ENCODE measurements at regions not wholly inside any gene's neighbourhood (a gene's known extent, or its start where the extent isn't known, plus 50 kb on each side); places are given as distances from the start of the nearest gene placed in this dataset.

- DNase-seq (ENCODE audit: low read depth), result no peak
Measured at GRCh38 chr2:57575700-57576268, 470.8 kb upstream of the VRK2 start.

GRCh38 chr2:57576983-57577382, 469.6 kb upstream of the VRK2 start:
- DNase-seq (ENCODE audit: low read depth), result no peak

DNA sequence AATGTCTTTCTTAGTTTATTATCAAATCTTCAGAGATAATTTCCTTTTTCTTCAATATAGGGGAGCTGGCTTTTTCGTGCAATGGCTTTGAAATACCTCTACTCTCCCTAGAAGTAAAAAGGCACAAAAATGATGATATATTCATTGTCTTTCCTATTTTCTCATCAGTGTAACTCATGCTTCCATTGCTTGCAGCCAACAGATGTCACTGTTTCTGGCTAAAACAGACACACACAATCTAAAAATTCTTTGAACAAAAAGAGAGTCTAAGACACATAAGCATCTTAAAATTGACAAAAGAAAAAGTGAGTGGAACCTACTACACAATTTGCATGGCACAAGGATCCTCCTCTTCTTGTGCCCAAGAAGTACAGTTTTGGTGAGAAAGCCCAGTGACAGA, 448.7 kb upstream of the VRK2 start:
- no peak for DNase-seq (ENCODE audit: low read depth)

GRCh38 chr2:57598551-57598950, 448.1 kb upstream of the VRK2 start:
- DNase-seq (ENCODE audit: low read depth), result no peak

- no peak for DNase-seq (ENCODE audit: low read depth)
Measured at GRCh38 chr2:57602733-57603132, 443.9 kb upstream of the VRK2 start.

DNA sequence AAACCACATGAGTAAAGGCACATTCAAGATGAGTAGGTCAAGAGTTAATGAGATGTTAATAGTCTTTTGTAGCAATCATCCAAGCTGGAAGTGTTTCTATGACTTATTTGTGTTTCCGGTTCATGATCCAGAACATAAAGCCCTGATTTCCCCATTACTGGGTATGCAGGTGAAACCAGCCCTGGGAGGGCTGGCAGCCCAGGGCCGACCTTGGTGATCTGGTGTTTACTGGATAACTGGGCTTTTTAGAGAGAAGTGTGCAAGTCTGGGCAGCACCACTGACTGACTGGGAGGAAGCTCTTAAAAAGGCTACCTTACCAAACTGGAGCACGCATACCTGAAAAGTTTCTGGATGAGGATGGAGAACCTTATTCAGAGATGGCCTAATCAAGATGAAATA, 431.6 kb upstream of the VRK2 start:
- no peak for DNase-seq (ENCODE audit: low read depth)

GRCh38 chr2:57615855-57616556, 430.6 kb upstream of the VRK2 start:
- no peak for DNase-seq (ENCODE audit: low read depth)

- no peak for DNase-seq (ENCODE audit: low read depth)
Measured at GRCh38 chr2:57617318-57617717, 429.3 kb upstream of the VRK2 start.

GRCh38 chr2:57621122-57621663, 425.4 kb upstream of the VRK2 start:
- peak; percentile 1 for DNase-seq (ENCODE audit: low read depth)

DNA sequence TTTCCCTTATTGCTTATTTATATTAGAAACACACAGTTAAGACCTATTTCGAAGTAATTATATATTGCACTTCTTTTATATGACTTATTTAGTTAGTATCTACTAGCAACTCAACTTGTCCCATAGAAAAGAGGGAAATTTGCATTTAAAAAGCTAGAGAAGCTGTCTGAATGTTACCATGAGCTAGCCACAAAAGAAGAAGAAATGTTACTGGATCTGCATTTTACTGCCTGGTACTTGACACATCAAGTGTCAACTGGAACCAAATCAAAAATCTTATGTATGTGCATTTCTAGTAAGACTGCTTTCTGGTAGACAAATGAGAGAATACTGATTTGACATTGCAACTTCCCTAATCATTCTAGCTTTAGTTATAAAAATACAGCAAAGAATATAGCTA, 424.6 kb upstream of the VRK2 start:
- DNase-seq (ENCODE audit: low read depth), result no peak

DNA sequence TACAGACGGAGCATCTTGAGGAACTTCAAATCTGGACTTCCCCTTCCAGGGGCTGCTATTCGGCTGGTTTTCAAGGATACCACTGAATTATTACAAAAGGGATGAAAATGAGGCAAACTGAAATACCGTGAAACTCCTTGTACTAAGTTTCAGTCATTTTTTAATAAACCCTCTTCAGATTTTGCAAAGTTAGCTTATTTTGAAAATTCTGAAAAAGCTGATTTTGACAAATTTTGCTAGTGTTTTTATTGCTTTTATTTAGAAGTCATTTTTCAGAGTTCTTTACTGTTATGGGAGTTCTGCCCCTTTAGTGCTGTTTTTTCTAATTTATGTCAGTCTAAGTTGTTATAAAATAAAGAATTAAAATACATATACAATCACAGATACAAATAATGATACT, 390.4 kb upstream of the VRK2 start:
- no peak for DNase-seq (ENCODE audit: low read depth)

- DNase-seq (ENCODE audit: low read depth), result no peak
Measured at GRCh38 chr2:57669570-57669969, 377.0 kb upstream of the VRK2 start.

GRCh38 chr2:57674025-57674424, 372.6 kb upstream of the VRK2 start:
- DNase-seq (ENCODE audit: low read depth), result no peak

DNA sequence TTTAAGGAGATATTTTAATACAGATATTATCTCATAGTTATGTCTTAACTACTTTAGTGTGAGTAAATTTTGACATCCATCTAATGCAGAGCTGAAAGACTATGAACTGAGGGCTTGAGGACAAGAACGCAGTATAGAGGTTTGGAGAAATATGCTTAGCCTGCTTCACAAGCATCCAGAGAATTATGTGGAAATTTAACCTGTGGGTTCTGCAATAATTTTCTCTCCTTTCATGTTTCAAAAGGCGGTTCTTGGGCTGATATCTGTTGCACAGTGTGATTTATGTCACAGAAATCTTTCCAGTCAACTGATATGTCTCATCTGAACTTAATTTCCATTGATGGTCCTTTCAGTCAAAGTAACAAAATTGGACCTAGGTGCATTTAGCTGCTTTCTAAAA, 371.9 kb upstream of the VRK2 start:
- DNase-seq (ENCODE audit: low read depth), result no peak

DNA sequence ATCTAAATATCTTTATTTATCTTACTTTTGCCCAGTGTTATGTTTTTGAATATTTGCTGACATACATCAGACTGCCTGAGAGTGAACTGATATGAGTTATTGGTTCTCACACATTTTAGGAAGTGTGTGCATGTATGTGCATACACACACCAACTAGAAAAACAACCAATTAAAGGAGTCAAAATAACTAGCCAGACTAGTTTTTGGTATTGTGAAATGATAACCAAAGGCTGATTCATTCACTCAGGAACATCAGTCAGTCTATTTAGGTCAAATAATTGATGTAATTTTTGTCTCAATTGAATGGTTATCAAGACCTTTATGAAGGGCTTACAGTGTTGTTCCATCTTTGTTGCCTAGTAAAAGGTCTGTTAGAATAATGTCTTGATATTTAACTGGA, 369.3 kb upstream of the VRK2 start:
- no peak for DNase-seq (ENCODE audit: low read depth)

DNA sequence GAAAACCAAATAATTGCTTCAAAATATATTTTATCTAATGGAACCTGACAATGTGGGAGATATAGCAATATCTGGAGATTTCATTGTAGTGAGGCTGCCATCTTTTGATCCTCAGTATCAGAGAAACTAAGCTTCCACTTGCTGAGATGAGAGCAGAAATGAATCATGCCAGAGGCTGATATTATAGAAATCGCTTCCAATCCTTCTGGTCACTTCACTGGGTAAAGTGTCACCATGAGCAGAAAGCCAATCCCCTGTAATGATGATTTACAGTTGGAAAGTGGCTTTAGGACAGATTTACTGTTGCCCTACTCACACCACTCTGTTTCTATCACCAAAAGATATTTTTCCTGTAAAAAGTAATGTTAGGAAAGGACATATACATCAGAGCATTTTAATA, 365.0 kb upstream of the VRK2 start:
- no peak for DNase-seq (ENCODE audit: low read depth)

- DNase-seq (ENCODE audit: low read depth), result no peak
Measured at GRCh38 chr2:57685032-57685431, 361.6 kb upstream of the VRK2 start.

DNA sequence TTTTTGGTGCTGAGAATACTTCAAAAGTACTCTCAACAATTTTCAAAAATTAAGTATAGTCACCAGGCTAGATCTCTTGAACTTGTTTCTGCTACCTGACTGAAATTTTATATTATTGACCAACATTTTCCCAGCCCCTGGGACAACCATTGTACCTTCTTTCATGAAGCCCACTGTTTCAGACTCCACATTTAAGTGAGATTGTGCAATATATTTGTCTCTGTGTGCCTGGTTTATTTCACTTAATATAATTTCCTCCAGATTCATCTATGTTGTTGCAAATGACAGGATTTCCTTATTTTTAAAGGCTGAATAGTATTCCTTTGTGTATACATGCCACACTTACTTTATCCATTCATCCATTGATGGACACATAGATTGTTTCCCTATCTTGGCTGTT, 354.2 kb upstream of the VRK2 start:
- no peak for DNase-seq (ENCODE audit: low read depth)

GRCh38 chr2:57693177-57693576, 353.4 kb upstream of the VRK2 start:
- no peak for DNase-seq (ENCODE audit: low read depth)

- no peak for DNase-seq (ENCODE audit: low read depth)
Measured at GRCh38 chr2:57693965-57694364, 352.6 kb upstream of the VRK2 start.

DNA sequence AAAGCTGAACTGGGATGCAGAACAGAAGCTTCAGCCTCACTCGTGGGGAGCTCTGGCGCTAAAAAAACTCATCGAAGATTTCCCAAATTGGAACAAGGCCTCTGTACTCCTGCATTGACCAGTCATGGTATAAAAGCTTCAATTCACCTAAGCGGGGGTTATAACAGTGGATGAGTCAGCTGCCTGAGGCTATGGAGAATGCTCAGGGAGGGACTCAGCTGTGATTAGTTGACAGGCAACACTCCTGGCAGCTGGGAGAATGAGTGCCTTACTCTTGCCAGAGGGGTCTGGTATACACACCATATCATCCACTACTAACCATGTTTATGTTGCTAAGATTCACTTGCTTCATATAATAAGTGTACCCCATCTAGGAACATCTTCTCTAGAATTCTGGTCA, 350.6 kb upstream of the VRK2 start:
- peak; percentile 50 for DNase-seq (ENCODE audit: low read depth)

- no peak for DNase-seq (ENCODE audit: low read depth)
Measured at GRCh38 chr2:57698392-57698791, 348.2 kb upstream of the VRK2 start.

DNA sequence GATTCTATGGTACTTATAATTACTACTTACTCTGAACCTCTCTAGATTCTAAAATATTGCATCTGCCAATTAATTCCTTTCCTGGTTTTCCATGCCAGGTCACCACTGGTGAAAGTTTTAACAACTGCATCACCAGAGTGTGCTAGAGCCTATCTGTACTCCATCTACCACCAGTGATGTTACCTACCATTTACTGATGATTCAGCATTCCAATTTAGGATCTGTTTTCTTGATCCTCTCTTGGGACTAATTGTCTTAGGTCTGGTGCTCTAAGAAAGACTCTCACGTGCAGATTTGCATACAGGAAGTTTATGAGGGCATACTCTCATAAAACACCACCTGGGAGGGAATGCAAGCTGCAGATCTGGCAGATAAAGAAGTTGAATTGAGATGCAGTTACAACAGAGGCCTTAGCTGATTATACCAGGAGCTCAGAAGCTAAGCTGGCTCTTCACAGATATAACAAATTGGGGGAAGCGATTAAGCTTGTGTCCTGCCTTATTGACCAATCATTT, 347.6 kb upstream of the VRK2 start:
- no peak for DNase-seq (ENCODE audit: low read depth)

- DNase-seq (ENCODE audit: low read depth), result no peak
Measured at GRCh38 chr2:57701391-57701791, 345.2 kb upstream of the VRK2 start.

All from RPMI7951 (cell line).